K562 (cell line): ENCODE measurements at regions not wholly inside any gene's neighbourhood (a gene's known extent, or its start where the extent isn't known, plus 50 kb on each side); places are given as distances from the start of the nearest gene placed in this dataset.

Source experiments
- CTCF ChIP-seq, 3 experiments: IDR thresholded peaks in 2 of 3; conservative IDR thresholded peaks in 1 of 3; 2 replicates each; pipeline ENCODE4 v1.5.1; 2011 to 2012; ENCODE audit warnings: low read length in 3 of 3, mild to moderate bottlenecking in 3 of 3, control low read depth in 2 of 3, improper control_type of control experiment in 1 of 3, inconsistent platforms in 1 of 3, low read depth in 1 of 3, mixed read lengths in 1 of 3, moderate library complexity in 1 of 3; ENCODE audit not compliant: insufficient read depth in 2 of 3
- GATAD2A ChIP-seq: fragments of 450-650 bp; IDR thresholded peaks from 2 replicates; pipeline ENCODE4 v1.6.1; 2017
- NCOA6 ChIP-seq: fragments of 450-650 bp; IDR thresholded peaks from 2 replicates; pipeline ENCODE4 v1.6.1; 2017; ENCODE audit warnings: mild to moderate bottlenecking
- ZFP1 ChIP-seq: fragments of 450-650 bp; formaldehyde crosslinking; IDR thresholded peaks from 2 replicates; pipeline ENCODE4 v1.4.0; 2020; ENCODE audit warnings: mild to moderate bottlenecking, mixed read lengths
- ZSCAN32 ChIP-seq: fragments of 450-650 bp; formaldehyde crosslinking; IDR thresholded peaks from 2 replicates; pipeline ENCODE4 v1.4.0; 2020; ENCODE audit warnings: mild to moderate bottlenecking, moderate library complexity

DNA sequence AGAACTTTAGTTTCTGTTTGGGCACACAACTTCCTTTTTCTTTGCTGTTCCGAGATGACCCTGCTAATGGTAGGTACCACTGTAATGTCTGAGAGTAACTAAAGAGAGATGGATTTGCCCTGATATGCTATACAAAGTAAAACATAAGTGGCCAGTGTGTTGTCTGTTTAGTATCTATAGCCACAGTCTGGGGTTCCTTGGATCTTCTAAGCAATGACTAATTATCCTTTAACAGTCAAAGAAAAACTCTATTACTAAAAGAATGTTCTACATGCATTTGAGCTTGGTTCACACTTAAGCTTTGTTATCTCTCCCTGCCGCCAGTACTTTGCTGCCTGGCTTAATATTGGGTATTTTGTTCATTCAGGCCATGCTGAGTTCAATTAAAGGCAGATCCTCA is 1051.9 kb upstream of the FLRT2 start:
- TF ChIP-seq ZFP1 (CRISPR knock-in tag) (no peak), NCOA6 (no peak), CTCF (IDR thresholded peaks at IDR 0.05 in 2 of 3, conservative IDR thresholded peaks at IDR 0.05 in 1 of 3; ENCODE audit: insufficient read depth in 2 of 3, low read depth in 1 of 3, low read length in 3 of 3) (no peak), GATAD2A (no peak), ZSCAN32 (no peak)
